Smooth muscle cell (in vitro differentiated cells): ENCODE measurements at regions not wholly inside any gene's neighbourhood (a gene's known extent, or its start where the extent isn't known, plus 50 kb on each side); places are given as distances from the start of the nearest gene placed in this dataset.
"Not testable (repeated sequence)": the region's sequence is repeated elsewhere in the genome, so short reads cannot be mapped to it uniquely, and the experiment has no call there.

Source experiments
- DNase-seq: peaks from one replicate; lab custom pipeline; 2025; ENCODE audit not compliant: unreplicated experiment; lab: John Stamatoyannopoulos, UW
- H2AFZ ChIP-seq: fragments of 200-600 bp; sonication (generic); 2 replicates; pipeline ENCODE4 v1.6.0; 2016; ENCODE audit warnings: antibody characterized with exemption, low read depth, mild to moderate bottlenecking
- H3F3A ChIP-seq: fragments of 200-600 bp; sonication (generic); 2 replicates; pipeline ENCODE4 v1.6.0; 2017; ENCODE audit warnings: antibody characterized with exemption, low read depth
- H3K27ac ChIP-seq: fragments of 200-600 bp; sonication (generic); 2 replicates; pipeline ENCODE4 v1.5.1; 2016; ENCODE audit warnings: low read depth, mild to moderate bottlenecking
- H3K27me3 ChIP-seq: fragments of 200-600 bp; sonication (generic); 2 replicates; pipeline ENCODE4 v1.6.1; 2016; ENCODE audit warnings: low read depth, mild to moderate bottlenecking
- H3K36me3 ChIP-seq: fragments of 200-600 bp; sonication (generic); 2 replicates; pipeline ENCODE4 v1.5.1; 2016; ENCODE audit warnings: low read depth
- H3K4me1 ChIP-seq: fragments of 200-600 bp; sonication (generic); 2 replicates; pipeline ENCODE4 v1.5.1; 2016; ENCODE audit warnings: low read depth
- H3K4me2 ChIP-seq: fragments of 200-600 bp; sonication (generic); 2 replicates; pipeline ENCODE4 v1.6.0; 2016; ENCODE audit warnings: mild to moderate bottlenecking
- H3K4me3 ChIP-seq: fragments of 200-600 bp; sonication (generic); 2 replicates; pipeline ENCODE4 v1.5.1; 2016; ENCODE audit warnings: mild to moderate bottlenecking
- H3K79me2 ChIP-seq: fragments of 200-600 bp; sonication (generic); 2 replicates; pipeline ENCODE4 v1.6.0; 2016; ENCODE audit warnings: low read depth, mild to moderate bottlenecking
- H3K9ac ChIP-seq: fragments of 200-600 bp; sonication (generic); 2 replicates; pipeline ENCODE4 v1.6.0; 2016; ENCODE audit warnings: low read depth
- H3K9me3 ChIP-seq: fragments of 200-600 bp; sonication (generic); replicated peaks from 2 replicates; pipeline ENCODE4 v1.5.1; 2016; ENCODE audit warnings: low read depth
- H4K20me1 ChIP-seq: fragments of 200-600 bp; sonication (generic); 2 replicates; pipeline ENCODE4 v1.6.0; 2016; ENCODE audit warnings: low read depth
- WGBS: methylation state at CpG from one replicate; pipeline ENCODE4 v1.1.7; 2016; ENCODE audit warnings: low lambda C conversion rate; 5-methylcytosine and 5-hydroxymethylcytosine counted together
- TF ChIP-seq, protein P1 (sequence below): fragments of 200-600 bp; sonication (generic); IDR thresholded peaks from 2 replicates; pipeline ENCODE4 v1.5.1; 2017; ENCODE audit warnings: borderline replicate concordance, mild to moderate bottlenecking, antibody characterized with exemption; ENCODE audit not compliant: insufficient read depth, poor library complexity, severe bottlenecking

DNA sequence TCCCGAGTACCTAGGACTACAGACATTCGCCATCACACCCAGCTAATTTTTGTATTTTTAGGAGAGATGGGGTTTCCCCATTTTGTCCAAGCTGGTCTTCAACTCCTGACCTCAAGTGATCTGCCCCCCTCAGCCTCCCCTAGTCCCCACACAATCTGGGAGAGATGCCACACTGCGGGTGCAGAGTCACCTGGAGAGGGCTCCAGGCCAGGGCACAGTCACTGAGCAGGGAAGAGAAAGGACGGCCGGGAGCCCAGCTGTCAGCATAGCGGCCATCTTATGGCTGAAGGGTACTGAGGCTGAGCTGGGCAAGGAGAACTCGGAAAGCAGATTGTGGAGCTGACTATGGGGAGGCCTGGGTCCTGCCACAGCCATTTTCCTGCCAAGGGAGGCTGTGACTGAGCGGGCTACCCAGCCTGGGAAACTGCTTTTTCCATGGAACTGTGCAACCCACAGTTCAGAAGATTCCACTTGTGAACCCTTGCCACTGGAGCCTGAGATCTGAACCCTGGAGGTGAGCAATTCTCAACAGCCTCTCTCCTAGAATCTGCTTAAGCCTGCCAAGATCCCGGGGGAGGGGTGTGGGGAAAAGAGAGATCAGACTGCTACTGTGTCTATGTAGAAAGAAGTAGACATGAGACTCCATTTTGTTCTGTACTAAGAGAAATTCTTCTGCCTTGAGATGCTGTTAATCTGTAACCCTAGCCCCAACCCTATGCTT, 109.2 kb downstream of the ZNF486 start:
- Histone ChIP-seq H3F3A (no peaks in the 10 kb centered on the region), H3K4me3 (no peak overlapping the region), H3K36me3 (no peaks in the 10 kb centered on the region), H3K4me1 (no peaks in the 10 kb centered on the region), H3K27ac (no peak overlapping the region), H3K27me3 (no peaks in the 10 kb centered on the region), H3K79me2 (no peaks in the 10 kb centered on the region), H4K20me1 (no peaks in the 10 kb centered on the region), H3K4me2 (no peak overlapping the region), H2AFZ (no peak overlapping the region), H3K9ac (no peak overlapping the region), H3K9me3 (no peaks in the 10 kb centered on the region)
- TF ChIP-seq, protein P1, sequence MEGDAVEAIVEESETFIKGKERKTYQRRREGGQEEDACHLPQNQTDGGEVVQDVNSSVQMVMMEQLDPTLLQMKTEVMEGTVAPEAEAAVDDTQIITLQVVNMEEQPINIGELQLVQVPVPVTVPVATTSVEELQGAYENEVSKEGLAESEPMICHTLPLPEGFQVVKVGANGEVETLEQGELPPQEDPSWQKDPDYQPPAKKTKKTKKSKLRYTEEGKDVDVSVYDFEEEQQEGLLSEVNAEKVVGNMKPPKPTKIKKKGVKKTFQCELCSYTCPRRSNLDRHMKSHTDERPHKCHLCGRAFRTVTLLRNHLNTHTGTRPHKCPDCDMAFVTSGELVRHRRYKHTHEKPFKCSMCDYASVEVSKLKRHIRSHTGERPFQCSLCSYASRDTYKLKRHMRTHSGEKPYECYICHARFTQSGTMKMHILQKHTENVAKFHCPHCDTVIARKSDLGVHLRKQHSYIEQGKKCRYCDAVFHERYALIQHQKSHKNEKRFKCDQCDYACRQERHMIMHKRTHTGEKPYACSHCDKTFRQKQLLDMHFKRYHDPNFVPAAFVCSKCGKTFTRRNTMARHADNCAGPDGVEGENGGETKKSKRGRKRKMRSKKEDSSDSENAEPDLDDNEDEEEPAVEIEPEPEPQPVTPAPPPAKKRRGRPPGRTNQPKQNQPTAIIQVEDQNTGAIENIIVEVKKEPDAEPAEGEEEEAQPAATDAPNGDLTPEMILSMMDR = no peak
- 85% methylated on average over 9 of the region's 9 CpGs for WGBS
- DNase-seq = no peak

DNA sequence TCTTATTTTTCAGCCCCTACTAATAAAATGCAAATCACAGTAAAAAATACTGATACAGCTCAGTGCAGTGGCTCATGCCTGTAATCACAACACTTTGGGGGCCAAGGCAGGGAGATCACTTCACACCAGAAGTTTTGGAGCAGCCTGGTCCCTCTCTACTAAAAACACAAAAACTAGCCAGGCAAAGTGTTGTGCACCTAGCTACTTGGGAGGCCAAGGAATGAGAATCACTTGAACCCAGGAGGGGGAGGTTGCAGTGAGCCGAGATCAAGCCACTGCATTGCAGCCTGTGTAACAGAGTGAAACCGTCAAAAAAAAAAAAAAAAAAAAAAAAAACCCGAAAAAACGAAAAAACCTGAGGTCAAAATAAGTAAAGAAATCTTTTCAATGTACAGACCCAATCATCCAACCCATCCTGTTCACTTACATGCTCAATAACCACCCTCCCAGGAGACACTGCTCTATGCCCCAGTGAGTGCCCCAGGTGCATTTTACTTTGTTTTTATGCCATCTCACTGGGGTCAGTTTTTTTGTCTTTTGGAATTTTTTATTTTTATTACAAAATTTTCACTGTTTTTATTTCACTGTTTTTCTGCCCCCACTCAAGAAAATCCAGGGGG, 107.0 kb downstream of the ZNF486 start:
- no peak for DNase-seq
- Histone ChIP-seq H3K9me3 (no peaks in the 10 kb centered on the region), H4K20me1 (no peaks in the 10 kb centered on the region), H3K4me2 (no peak overlapping the region), H3F3A (no peaks in the 10 kb centered on the region), H3K27ac (no peak overlapping the region), H3K4me1 (no peaks in the 10 kb centered on the region), H3K36me3 (no peaks in the 10 kb centered on the region), H3K9ac (no peak overlapping the region), H3K79me2 (no peaks in the 10 kb centered on the region), H3K27me3 (no peaks in the 10 kb centered on the region), H3K4me3 (no peak overlapping the region), H2AFZ (no peak overlapping the region)
- TF ChIP-seq, protein P1 = no peak
- 88% methylated on average over 4 of the region's 4 CpGs for WGBS

DNA sequence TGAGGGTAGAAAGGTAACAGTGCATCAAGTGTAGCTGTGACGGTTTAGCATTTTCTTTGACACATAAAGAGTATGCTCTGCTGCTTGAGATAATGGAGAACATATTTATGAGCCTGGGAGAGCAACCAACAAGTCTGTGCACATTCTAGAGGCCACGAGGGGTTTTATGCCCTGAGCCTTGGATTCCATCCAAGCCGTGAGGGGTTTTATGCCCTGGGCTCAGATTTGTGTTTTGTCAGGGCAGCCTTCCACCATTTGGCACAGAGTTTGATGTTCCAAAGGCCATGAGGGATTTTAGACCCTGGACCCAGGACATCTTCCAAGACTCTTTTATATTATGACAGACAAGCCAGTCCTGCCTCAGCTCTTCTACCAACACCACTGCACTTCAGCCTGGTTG, 106.4 kb downstream of the ZNF486 start:
- Histone ChIP-seq H3K9ac (no peak overlapping the region), H3K79me2 (no peaks in the 10 kb centered on the region), H3F3A (no peaks in the 10 kb centered on the region), H3K9me3 (no peaks in the 10 kb centered on the region), H3K27me3 (no peaks in the 10 kb centered on the region), H2AFZ (no peak overlapping the region), H4K20me1 (no peaks in the 10 kb centered on the region), H3K27ac (no peak overlapping the region), H3K4me2 (no peak overlapping the region), H3K4me3 (no peak overlapping the region), H3K4me1 (no peaks in the 10 kb centered on the region), H3K36me3 (no peaks in the 10 kb centered on the region)
- WGBS = 49% methylated on average over 3 of the region's 3 CpGs
- no peak for DNase-seq
- TF ChIP-seq, protein P1 = no peak

DNA sequence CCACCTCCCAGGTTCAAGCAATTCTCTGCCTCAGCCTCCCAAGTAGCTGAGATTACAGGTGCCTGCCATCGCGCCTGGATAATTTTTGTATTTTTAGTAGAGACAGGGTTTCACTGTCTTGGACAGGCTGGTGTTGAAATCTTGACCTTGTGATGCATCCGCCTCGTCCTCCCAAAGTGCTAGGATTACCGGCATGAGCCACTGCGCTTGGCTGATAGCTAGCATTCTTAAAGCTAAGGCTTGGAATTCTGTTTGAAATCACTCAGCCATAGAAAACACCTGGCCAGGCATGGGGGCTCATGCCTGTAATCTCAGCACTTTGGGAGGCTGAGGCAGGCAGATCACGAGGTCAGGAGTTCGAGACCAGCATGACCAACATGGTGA, 105.6 kb downstream of the ZNF486 start:
- H3F3A ChIP-seq, H3K79me2 ChIP-seq, H4K20me1 ChIP-seq, H3K4me1 ChIP-seq, H3K9ac ChIP-seq, H3K4me3 ChIP-seq, H2AFZ ChIP-seq, H3K27ac ChIP-seq, H3K36me3 ChIP-seq, H3K27me3 ChIP-seq, DNase-seq, H3K9me3 ChIP-seq, H3K4me2 ChIP-seq: not testable (repeated sequence)
- 96% methylated on average over 8 of the region's 8 CpGs for WGBS

DNA sequence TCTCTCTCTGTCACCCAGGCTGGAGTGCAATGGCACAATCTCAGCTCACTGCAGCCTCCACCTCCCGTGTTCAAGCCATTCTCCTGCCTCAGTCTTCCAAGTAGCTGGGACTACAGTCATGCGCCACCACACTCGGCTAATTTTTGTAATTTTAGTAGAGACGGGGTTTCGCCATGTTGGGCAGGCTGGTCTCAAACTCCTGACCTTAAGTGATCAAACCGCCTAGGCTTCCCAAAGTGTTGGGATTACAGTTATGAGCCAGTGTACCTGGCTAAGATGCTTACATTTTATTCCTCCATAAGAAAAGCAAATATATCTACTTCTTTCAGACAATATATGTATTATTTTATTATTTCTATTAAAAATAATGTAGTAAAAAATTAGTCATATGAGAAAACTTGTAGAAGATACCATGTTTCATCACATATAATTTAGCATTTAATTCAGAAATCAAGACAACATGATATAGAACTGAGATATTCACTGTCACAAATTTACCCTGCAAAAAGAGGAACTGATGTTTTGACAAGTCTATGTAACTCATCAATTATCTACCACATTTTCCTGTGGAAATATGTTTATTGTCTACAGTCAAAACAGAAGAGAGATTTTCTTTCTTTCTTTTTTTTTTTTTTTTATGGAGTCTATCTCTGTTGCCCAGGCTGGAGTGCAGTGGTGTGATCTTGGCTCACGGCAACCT, 105.1 kb downstream of the ZNF486 start:
- H3K36me3 ChIP-seq, H3K9ac ChIP-seq, H3K4me2 ChIP-seq, H3K27ac ChIP-seq, DNase-seq, H2AFZ ChIP-seq, H3K4me3 ChIP-seq, H3K79me2 ChIP-seq, H3K9me3 ChIP-seq, H3K27me3 ChIP-seq, H3K4me1 ChIP-seq, H3F3A ChIP-seq, H4K20me1 ChIP-seq: not testable (repeated sequence)
- WGBS = 84% methylated on average over 7 of the region's 7 CpGs
